Sigmoid colon (tissue), 6 donors: ENCODE measurements at regions not wholly inside any gene's neighbourhood (a gene's known extent, or its start where the extent isn't known, plus 50 kb on each side); places are given as distances from the start of the nearest gene placed in this dataset.

ENCODE experiments used
- DNase-seq: peaks from one replicate; pipeline ENCODE4 v3.0.0-alpha.2; 2019
- H3K27ac ChIP-seq, 4 donors: fragments of 200-600 bp; sonication (generic); one replicate each; pipeline ENCODE4 v1.5.1; 2016 to 2019; ENCODE audit warnings: mild to moderate bottlenecking in 1 of 4
- H3K27me3 ChIP-seq, 3 donors: fragments of 200-600 bp; sonication (generic); one replicate each; pipeline ENCODE4 v1.5.1; 2019; ENCODE audit warnings: mild to moderate bottlenecking in 1 of 3
- H3K36me3 ChIP-seq, 4 donors: fragments of 200-600 bp; sonication (generic); one replicate each; pipeline ENCODE4 v1.5.1; 2016 to 2019
- H3K4me1 ChIP-seq, 4 donors: fragments of 200-600 bp; sonication (generic); one replicate each; pipeline ENCODE4 v1.5.1; 2017 to 2019
- H3K4me3 ChIP-seq, 4 donors: fragments of 200-600 bp; sonication (generic); one replicate each; pipeline ENCODE4 v1.5.1; 2017 to 2019; ENCODE audit warnings: mild to moderate bottlenecking in 2 of 4, moderate library complexity in 1 of 4
- H3K9me3 ChIP-seq, 4 donors: fragments of 200-600 bp in 3 of 4; sonication (generic) in 3 of 4; one replicate each; pipeline versions ENCODE4 v1.5.1 to v1.6.1; 2013 to 2019
- EP300 ChIP-seq, 4 donors: sonication (generic); formaldehyde crosslinking; IDR thresholded peaks; one replicate each; pipeline ENCODE4 v1.6.1; 2017; ENCODE audit warnings: antibody characterized with exemption in 4 of 4
- POLR2A ChIP-seq, 2 donors: fragments of 450-650 bp; IDR thresholded peaks; one replicate each; pipeline ENCODE4 v1.6.1; 2016; ENCODE audit warnings: antibody characterized with exemption in 2 of 2, mild to moderate bottlenecking in 2 of 2, moderate library complexity in 2 of 2
- POLR2AphosphoS5 ChIP-seq, 4 donors: sonication (generic); formaldehyde crosslinking; IDR thresholded peaks; one replicate each; pipeline ENCODE4 v1.6.1; 2017; ENCODE audit warnings: antibody characterized with exemption in 4 of 4
- WGBS, 2 donors: extraction: QIAGEN DNeasy Blood & Tissue Kit; methylation state at CpG; one replicate each; pipeline ENCODE4 v1.1.7; 2013; 5-methylcytosine and 5-hydroxymethylcytosine counted together
- intact Hi-C: fragments of 100-400 bp; cut with DNase I; formaldehyde crosslinking; loops from one replicate; pipeline ENCODE4 v1.15.1; 2023
- TF ChIP-seq, protein P1 (sequence below), 4 experiments: fragments of 450-650 bp in 3 of 4; fragments of 200-600 bp in 1 of 4; IDR thresholded peaks; one replicate each; pipeline ENCODE4 v1.5.1; 2016 to 2019; ENCODE audit warnings: antibody characterized with exemption in 4 of 4, mild to moderate bottlenecking in 3 of 4, moderate library complexity in 2 of 4
- donor health status: healthy with polysubstance abuse.
- donor health status: healthy.

DNA sequence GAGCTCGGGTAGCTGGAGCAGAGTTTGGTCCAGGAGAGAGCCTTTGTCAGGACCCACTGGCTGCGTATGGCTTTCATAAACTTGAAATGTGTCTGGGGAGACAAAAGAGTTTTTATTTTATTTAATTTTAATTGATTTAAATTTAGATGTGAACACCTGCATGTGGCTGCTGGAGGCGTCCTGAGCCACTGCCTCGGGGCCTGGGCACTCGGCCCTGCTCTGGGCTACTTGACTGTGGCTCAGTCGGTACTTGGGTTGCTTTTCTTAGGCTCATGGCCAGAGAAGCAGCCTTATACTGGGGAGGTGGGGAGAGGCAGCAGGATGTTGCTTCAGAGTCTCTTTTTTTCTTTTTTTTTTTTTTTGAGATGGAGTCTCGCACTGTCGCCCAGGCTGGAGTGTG, 661.8 kb upstream of the HS6ST1 start:
- intact Hi-C loops = no loop called here
- Histone ChIP-seq H3K4me3 (no peak overlapping the region), H3K27ac (no peak overlapping the region), H3K27me3 (no peaks in the 10 kb centered on the region), H3K9me3 (no peaks in the 10 kb centered on the region), H3K36me3 (no peaks in the 10 kb centered on the region), H3K4me1 (no peaks in the 10 kb centered on the region)
- 83% methylated on average over 8 of the region's 8 CpGs for WGBS, 2 donors
- TF ChIP-seq, protein P1, sequence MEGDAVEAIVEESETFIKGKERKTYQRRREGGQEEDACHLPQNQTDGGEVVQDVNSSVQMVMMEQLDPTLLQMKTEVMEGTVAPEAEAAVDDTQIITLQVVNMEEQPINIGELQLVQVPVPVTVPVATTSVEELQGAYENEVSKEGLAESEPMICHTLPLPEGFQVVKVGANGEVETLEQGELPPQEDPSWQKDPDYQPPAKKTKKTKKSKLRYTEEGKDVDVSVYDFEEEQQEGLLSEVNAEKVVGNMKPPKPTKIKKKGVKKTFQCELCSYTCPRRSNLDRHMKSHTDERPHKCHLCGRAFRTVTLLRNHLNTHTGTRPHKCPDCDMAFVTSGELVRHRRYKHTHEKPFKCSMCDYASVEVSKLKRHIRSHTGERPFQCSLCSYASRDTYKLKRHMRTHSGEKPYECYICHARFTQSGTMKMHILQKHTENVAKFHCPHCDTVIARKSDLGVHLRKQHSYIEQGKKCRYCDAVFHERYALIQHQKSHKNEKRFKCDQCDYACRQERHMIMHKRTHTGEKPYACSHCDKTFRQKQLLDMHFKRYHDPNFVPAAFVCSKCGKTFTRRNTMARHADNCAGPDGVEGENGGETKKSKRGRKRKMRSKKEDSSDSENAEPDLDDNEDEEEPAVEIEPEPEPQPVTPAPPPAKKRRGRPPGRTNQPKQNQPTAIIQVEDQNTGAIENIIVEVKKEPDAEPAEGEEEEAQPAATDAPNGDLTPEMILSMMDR (IDR thresholded peaks at IDR 0.05) = no peak
- TF ChIP-seq POLR2A (IDR thresholded peaks at IDR 0.05) (no peak), POLR2AphosphoS5 (IDR thresholded peaks at IDR 0.05) (no peak), EP300 (IDR thresholded peaks at IDR 0.05) (no peak)
- no peak for DNase-seq

DNA sequence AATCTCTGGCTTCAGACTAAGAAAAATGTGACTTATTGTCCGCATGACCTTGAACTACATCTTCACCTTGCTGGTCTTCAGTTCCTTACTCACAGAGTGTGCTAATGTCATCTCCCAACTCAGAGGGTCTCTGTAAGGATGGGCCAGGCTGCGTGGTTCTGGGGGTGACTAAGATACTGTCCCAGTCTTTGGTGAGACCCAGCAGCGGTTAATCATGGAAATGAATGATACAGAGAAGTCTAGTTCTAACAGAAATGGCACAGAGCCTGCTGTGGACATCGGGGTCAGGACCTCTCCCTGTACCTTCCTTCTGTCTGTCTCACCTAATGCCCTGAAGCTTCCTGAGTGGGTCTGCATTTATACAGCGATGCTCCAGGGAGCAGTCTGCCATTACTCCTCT, 662.7 kb upstream of the HS6ST1 start:
- Histone ChIP-seq H3K4me1 (no peaks in the 10 kb centered on the region), H3K27me3 (no peaks in the 10 kb centered on the region), H3K36me3 (no peaks in the 10 kb centered on the region), H3K27ac (no peak overlapping the region), H3K9me3 (no peaks in the 10 kb centered on the region), H3K4me3 (no peak overlapping the region)
- no peak for DNase-seq
- intact Hi-C loops = no loop called here
- 91 to 93% methylated on average over 5 of the region's 5 CpGs for WGBS, 2 donors
- TF ChIP-seq POLR2A (IDR thresholded peaks at IDR 0.05) = no peak
- TF ChIP-seq, protein P1 (IDR thresholded peaks at IDR 0.05) = no peak
- no peak for TF ChIP-seq POLR2AphosphoS5 (IDR thresholded peaks at IDR 0.05)
- no peak for TF ChIP-seq EP300 (IDR thresholded peaks at IDR 0.05)

DNA sequence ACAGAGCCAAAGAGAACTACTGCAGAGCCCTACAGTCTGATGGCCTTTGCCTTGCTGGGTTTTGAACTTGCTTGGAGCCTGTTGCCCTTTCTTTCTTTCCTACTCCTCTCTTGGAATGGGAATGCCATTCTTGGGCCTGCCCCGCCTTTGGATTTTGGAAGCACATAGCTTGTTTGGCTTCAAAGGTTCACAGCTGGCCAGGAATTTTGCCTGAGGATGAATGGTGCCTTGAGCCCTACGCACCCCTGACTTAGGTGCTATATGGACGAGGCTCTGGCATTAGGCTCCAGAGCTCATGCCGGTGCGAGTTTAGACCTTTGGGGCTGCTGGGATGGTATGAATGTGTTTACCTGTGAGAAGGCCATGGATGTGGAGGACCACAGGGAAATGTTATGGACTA, 663.3 kb upstream of the HS6ST1 start:
- WGBS, 2 donors = 85 to 93% methylated on average over 5 of the region's 5 CpGs
- H3K4me1 ChIP-seq = no peaks in the 10 kb centered on the region
- no peak overlapping the region for H3K4me3 ChIP-seq
- H3K27me3 ChIP-seq = no peaks in the 10 kb centered on the region
- H3K27ac ChIP-seq = no peak overlapping the region
- TF ChIP-seq POLR2AphosphoS5 (IDR thresholded peaks at IDR 0.05) (no peak), POLR2A (IDR thresholded peaks at IDR 0.05) (no peak), EP300 (IDR thresholded peaks at IDR 0.05) (no peak)
- TF ChIP-seq, protein P1 (IDR thresholded peaks at IDR 0.05) = no peak
- intact Hi-C loops = no loop called here
- H3K9me3 ChIP-seq = no peaks in the 10 kb centered on the region
- H3K36me3 ChIP-seq = no peaks in the 10 kb centered on the region
- DNase-seq = no peak

DNA sequence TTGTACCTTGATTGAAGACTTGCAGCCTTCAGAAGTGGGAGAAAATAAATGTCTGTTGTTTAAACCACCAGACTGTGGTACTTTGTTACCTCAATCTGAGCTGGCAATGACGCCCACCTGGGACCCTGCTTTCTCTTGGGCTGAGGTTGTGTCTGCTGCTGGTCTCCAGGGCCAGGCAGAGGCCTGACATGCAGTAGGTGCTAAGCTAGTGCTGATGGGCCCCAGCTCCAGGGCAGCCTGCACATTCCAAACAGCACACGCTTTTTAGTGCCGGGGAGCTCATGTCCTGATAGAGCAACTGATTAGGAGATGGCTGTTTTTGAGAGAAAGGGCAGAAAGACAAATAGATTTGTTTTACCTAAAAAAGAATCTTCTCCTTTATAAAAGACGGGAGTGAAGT, 664.0 kb upstream of the HS6ST1 start:
- DNase-seq = no peak
- Histone ChIP-seq H3K27me3 (no peaks in the 10 kb centered on the region), H3K9me3 (no peaks in the 10 kb centered on the region), H3K36me3 (no peaks in the 10 kb centered on the region), H3K4me1 (no peaks in the 10 kb centered on the region), H3K4me3 (no peak overlapping the region), H3K27ac (no peak overlapping the region)
- TF ChIP-seq EP300 (IDR thresholded peaks at IDR 0.05) (no peak), POLR2A (IDR thresholded peaks at IDR 0.05) (no peak), POLR2AphosphoS5 (IDR thresholded peaks at IDR 0.05) (no peak)
- TF ChIP-seq, protein P1 (IDR thresholded peaks at IDR 0.05) = no peak
- 91 to 92% methylated on average over 4 of the region's 4 CpGs for WGBS, 2 donors
- intact Hi-C loops = no loop called here

DNA sequence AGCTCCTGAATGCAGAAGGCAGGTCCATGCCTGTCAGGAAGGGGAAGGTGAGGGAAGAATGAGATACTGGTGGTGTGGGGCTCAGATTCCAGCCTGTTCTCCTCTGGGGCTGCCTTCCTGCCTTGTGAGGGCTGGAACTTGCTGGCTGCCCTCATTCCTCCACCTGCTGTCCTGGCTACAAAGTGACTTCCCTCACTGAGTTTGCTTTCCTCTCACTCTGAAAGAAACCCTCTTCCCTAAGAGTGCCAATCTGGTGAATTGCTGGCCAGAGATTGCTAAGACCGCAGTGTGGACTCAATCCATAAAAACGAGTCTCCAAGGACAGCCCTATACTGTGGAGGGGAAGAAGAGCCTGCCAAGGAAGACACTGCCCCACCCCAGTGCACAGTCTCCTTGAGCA, 664.4 kb upstream of the HS6ST1 start:
- no peaks in the 10 kb centered on the region for H3K36me3 ChIP-seq
- TF ChIP-seq, protein P1 (IDR thresholded peaks at IDR 0.05) = no peak
- no peak for TF ChIP-seq POLR2AphosphoS5 (IDR thresholded peaks at IDR 0.05)
- no peak for TF ChIP-seq POLR2A (IDR thresholded peaks at IDR 0.05)
- TF ChIP-seq EP300 (IDR thresholded peaks at IDR 0.05) = no peak
- no peaks in the 10 kb centered on the region for H3K27me3 ChIP-seq
- DNase-seq = no peak
- intact Hi-C loops = no loop called here
- no peak overlapping the region for H3K27ac ChIP-seq
- no peak overlapping the region for H3K4me3 ChIP-seq
- WGBS, 2 donors = 27 to 67% methylated on average over 2 of the region's 2 CpGs
- H3K4me1 ChIP-seq = no peaks in the 10 kb centered on the region
- no peaks in the 10 kb centered on the region for H3K9me3 ChIP-seq
